ENCODE measurements at regions not wholly inside any gene's neighbourhood (a gene's known extent, or its start where the extent isn't known, plus 50 kb on each side); places are given as distances from the start of the nearest gene placed in this dataset.
A peak's percentile ranks its signal among the peaks of the same experiment; 100 is the strongest.

- H3K9me3 Mint-ChIP-seq = peaks cover 6% of the 10 kb centered on the region
- DNase-seq (ENCODE audit: low spot score in 2 of 2) = peak; percentile 39 to 40
- no peak overlapping the region for H3K4me3 Mint-ChIP-seq
- no peak overlapping the region for H3K27ac Mint-ChIP-seq
- ATAC-seq (ENCODE audit: low read depth) = peak; percentile 71
- H3K36me3 Mint-ChIP-seq = no peaks in the 10 kb centered on the region
- peaks cover 12% of the 10 kb centered on the region for H3K4me1 Mint-ChIP-seq
- peaks cover 11% of the 10 kb centered on the region for H3K27me3 Mint-ChIP-seq
Observed at GRCh38 chr21:45592208-45592619, 50.0 kb upstream of the SLC19A1 start.

- Mint-ChIP-seq H3K27ac (no peak overlapping the region), H3K9me3 (peaks cover 4% of the 10 kb centered on the region), H3K4me1 (peaks cover 12% of the 10 kb centered on the region), H3K4me3 (no peak overlapping the region), H3K27me3 (peaks cover 11% of the 10 kb centered on the region), H3K36me3 (no peaks in the 10 kb centered on the region)
- no peak for ATAC-seq (ENCODE audit: low read depth)
- DNase-seq (ENCODE audit: low spot score in 2 of 2) = no peak
Observed at GRCh38 chr21:45592626-45593134, 50.4 kb upstream of the SLC19A1 start.

GRCh38 chr21:45593162-45594022, 50.1 kb upstream of the PCBP3 start:
- DNase-seq (ENCODE audit: low spot score in 2 of 2) = no peak
- no peak for ATAC-seq (ENCODE audit: low read depth)
- Mint-ChIP-seq H3K9me3 (peaks cover 2% of the 10 kb centered on the region), H3K27me3 (peaks cover 11% of the 10 kb centered on the region), H3K36me3 (no peaks in the 10 kb centered on the region), H3K4me1 (peaks cover 12% of the 10 kb centered on the region), H3K4me3 (no peak overlapping the region), H3K27ac (no peak overlapping the region)

Data from memory B cell (primary cell).